HCEC 1CT (cell line): ENCODE measurements at regions not wholly inside any gene's neighbourhood (a gene's known extent, or its start where the extent isn't known, plus 50 kb on each side); places are given as distances from the start of the nearest gene placed in this dataset.
A peak's percentile ranks its signal among the peaks of the same experiment; 100 is the strongest.

Experiments
- DNase-seq: peaks from one replicate; pipeline ENCODE4 v3.0.0-alpha.2; 2017

DNA sequence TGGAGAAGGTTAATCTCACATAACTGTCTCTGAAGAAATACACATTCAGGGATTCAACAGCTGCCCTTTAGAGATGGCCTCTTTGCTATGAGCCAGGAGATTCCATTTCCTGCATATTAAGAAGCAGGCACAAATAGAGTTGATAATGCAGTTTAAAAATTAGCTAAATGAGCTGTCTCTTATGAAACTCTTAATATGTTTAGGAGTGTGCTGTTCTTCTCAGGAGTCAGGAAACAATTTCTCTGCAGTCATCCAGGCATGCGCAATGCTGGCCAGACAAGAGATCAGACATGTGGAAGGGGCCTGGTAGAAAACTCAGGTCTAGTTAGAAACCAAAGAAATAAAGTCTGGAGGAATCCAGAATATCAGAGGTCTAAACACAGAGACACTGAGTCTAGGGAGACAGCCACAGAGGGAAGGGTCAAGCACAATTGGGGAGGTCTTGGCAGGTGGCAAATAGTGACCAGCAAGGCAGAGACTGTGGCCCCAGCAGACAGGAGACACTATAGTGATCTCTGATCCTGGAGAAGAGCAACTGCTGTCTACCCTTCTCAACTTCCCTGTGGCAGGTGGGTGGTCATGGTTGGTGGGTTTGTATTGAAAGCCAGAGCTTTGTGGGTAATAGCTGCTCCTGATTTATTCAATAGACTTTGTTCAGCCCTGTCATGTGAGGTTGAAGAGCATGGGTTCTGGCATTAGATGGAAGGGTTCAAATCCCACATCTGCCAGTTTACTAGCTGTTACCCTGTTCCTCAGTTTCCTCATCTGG is 185.8 kb upstream of the RMST start:
- DNase-seq, result no peak

DNA sequence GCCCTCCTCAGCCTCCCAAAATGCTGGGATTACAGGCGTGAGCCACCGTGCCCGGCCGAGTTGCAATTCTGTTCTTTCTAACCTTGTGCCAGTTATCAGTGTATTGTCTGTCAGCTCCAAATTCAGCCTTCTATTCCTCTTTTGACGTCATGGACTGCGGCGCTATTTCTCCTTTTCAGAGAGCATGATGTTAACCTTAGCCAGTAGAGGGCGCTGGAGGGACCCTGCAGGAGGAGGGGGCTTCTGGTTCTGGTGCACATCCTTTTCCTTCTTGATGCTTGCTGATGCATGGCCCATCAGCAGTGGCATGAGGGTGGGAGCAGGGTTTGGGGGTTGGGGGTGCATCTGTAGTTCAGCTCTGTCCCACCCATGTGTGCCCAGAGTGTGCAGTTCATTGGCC is 179.3 kb upstream of the RMST start:
- no peak for DNase-seq

DNA sequence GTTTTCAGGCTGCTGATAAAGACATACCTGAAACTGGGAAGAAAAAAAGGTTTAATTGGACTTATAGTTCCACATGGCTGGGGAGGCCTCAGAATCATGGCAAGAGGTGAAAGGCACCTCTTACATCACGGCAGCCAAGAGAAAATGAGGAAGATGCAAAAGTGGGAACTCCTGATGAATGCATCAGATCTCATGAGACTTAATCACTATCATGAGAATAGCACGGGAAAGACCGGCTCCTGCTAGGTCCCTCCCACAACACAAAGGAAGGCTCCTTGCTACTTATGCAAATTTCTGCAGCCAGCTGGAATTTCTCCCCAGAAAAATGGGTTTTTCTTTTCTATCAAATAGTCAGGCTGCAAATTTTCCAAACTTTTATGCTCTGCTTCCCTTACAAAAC is 174.1 kb upstream of the RMST start:
- DNase-seq, result no peak

DNA sequence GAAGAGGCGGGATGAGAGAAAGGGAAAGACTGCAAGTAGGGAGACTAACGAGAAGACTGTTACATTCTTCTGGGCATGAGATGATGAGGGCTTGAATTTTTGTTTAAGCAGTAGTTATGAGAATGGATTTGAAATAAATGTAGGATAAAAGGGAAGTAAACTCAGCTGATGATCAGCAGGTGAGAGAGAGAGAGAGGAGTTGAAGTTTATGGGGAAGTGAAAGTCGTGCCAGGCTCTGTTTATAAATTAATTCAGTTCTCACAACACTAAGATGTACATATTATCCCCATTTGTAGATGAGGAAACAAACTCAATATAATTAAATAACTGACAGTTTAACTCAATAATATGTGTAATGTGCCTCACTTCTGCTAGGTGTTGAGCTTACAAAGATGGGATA is 170.0 kb upstream of the RMST start:
- no peak for DNase-seq

DNA sequence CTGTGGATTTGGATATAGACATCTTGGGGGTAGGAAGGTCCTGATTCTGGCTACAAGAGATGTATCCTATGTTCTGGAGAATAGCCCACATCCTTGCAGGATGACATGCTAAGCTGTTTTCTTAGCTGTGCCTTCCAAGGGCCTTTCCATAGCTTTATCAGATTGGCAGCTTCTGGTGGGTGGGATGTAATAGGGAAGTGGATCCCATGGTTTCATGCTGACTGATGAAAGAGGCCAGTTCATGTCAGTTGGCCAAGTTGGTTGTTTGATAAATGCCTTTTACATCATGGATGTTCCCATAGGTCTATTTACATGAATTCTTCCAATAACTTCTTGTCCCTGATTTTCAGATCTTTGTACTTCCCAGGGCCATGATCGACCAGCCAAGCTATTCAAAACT is 169.1 kb upstream of the RMST start:
- DNase-seq, result no peak

GRCh38 chr12:97299847-97300246 is 162.8 kb upstream of the RMST start:
- DNase-seq, result no peak

- DNase-seq, result no peak
These were observed 162.2 kb upstream of the RMST start for GRCh38 chr12:97300431-97300830.

- DNase-seq, result no peak
These were observed 161.7 kb upstream of the RMST start for GRCh38 chr12:97300891-97301290.

DNA sequence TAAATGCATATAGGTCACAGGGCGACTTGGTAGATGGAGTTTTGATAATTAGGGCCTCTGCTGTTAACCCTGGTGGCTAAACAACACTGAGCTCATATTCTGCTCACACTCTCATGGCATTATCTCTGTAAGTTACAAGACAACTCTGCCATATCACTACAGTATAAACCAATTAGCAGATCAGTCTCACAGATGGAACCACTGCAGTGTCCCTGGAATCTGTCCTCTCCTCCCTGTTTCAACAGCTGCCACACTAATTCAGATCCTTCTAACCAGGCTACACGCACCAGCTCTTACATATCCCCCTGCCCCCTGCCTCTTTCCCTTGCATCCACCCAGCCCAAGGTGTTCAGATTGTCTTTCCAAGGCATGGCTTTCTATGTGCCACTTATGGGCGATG is 161.0 kb upstream of the RMST start:
- DNase-seq, result no peak

DNA sequence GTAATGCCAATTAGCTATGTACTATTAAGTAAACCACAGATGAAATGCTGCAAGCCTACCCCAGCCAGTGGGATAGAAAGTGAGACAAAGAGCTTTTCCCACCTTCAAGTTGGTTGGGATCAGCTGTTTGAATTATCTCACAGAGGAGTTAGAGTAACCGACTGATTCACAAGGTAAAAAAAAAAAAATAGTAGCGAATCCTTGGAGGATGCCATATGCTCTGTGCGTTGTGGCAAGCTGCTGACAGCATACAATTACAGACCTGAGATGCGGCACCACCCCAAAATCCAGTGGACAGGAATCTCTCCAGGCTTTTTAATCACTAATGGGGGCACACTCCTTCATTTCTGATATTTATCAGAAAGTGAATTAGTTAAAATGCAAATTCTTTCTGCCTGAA is 157.0 kb upstream of the RMST start:
- no peak for DNase-seq

GRCh38 chr12:97306147-97306546 is 156.5 kb upstream of the RMST start:
- no peak for DNase-seq

GRCh38 chr12:97308576-97309198 is 153.9 kb upstream of the RMST start:
- peak; percentile 3 for DNase-seq

DNA sequence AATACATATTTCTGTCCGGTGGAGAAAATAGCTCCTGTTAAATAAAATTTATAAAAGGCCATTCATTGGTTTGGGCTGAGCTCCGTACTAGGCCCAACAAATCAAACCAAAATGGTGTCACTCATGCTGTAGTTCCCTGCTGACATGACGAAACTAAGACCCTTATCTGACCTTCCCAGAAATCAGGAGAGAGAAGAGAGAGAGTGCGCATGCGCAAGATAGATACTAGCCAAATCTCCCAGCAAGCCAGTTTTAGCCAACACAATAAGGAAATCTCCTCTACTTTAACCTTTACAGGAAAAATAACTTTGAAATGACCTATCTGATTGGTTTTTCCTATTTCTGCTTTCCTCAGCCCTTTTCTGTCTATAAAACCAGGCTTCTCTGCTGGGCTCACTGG is 152.7 kb upstream of the RMST start:
- no peak for DNase-seq

GRCh38 chr12:97312570-97313135 is 150.0 kb upstream of the RMST start:
- no peak for DNase-seq

- no peak for DNase-seq
These were observed 149.0 kb upstream of the RMST start for GRCh38 chr12:97313471-97314190.

- no peak for DNase-seq
These were observed 146.3 kb upstream of the RMST start for GRCh38 chr12:97316321-97316720.

- DNase-seq, result no peak
These were observed 141.0 kb upstream of the RMST start for GRCh38 chr12:97321621-97322020.

- DNase-seq, result no peak
These were observed 140.2 kb upstream of the RMST start for GRCh38 chr12:97322388-97322787.

DNA sequence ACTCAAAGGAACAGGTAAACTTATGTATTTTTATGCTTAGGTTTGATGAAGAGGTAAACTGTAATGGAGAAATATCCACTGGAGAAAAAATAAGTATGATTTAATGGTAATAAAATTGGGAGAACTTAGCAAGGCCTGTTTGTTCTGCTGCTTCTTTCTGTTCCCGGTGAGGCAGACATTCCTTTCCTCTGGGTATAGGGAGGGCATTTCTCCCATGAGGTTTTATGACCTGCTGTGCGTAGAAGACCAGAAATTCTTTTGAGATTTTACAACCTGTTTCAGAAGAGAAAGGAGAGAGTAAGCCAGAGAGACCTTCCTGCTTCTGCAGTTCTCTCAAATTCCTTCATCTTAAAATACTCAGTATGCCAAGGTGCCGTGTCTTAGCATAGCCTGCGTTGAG is 139.4 kb upstream of the RMST start:
- no peak for DNase-seq

GRCh38 chr12:97324471-97324870 is 138.1 kb upstream of the RMST start:
- DNase-seq, result no peak

DNA sequence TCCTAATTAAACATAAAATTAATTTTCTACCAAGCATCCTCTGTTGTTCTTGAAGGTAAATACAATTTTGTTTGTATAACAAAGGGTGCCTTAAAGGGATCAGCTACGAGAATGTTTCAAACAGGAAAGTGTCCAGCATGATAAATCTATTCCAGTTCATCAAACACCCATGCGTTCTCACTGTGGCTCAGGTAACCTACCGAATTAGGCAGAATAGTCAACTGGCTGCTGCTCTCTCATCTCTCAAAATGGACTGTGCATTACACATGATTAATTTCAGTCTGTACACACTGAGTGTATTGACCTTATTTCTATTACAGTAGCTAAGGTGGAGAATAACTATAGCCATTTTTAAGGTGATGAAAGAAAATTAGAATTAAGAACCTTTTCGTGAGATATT is 127.5 kb upstream of the RMST start:
- no peak for DNase-seq

DNA sequence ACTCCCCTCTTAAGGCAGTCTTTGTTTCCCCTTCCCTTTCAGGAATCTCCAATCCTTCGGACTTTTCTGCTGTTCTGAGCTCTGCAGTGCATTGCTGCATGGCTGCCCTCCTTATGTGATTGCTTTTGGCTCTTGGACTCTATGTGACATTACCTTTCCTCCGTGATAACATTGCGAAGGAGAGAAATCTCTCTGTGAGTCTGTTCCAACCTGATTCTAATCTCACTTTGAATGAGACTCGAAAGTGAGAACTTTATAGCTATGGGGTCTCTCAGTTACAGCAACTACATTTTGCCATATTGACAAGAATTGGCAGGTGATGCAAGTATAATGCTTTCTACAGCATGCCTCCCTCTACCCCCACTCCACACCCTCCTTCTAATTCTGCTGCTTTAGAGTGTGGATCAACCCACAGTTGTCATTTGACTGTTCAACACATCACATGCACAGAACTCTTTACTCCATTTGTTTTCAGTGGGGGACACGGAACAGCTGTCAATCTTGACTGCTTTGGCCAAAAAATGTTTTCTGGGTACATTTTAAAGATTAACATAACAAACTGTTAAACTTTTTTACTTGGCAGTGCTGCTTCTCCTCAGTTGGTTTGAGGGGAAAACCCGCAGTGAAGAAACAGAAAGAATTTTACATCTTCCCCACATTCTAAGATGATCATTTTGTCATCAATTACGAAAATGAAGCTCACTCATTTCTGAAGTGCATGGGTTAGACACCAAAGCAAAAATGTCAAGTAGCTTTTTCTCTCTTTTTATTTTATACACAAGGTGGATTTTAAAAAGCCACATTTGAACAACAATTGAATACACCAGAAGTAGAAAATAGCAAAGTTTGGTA is 125.5 kb upstream of the RMST start:
- DNase-seq, result no peak

- DNase-seq, result no peak
These were observed 120.5 kb upstream of the RMST start for GRCh38 chr12:97342130-97342529.
